HEK293 (cell line): ENCODE measurements at regions not wholly inside any gene's neighbourhood (a gene's known extent, or its start where the extent isn't known, plus 50 kb on each side); places are given as distances from the start of the nearest gene placed in this dataset.

Source experiments
- CTCF ChIA-PET: fragments of 350-600 bp; formaldehyde crosslinking; extraction: SDS; loops from one replicate; lab custom pipeline; 2021; ENCODE audit warnings: antibody characterized with exemption; lab: Yijun Ruan, JAX
- POLR2A ChIA-PET: fragments of 300-600 bp; formaldehyde crosslinking; extraction: SDS; loops from one replicate; lab custom pipeline; 2020; ENCODE audit warnings: antibody characterized with exemption, inconsistent platforms; lab: Yijun Ruan, JAX
- H3K27ac ChIP-seq: fragments of 200-500 bp; sonication (Bioruptor generic); 2 replicates; pipeline ENCODE4 v1.5.1; 2014; ENCODE audit warnings: low read depth, low read length, control low read depth, inconsistent platforms; ENCODE audit errors: extremely low read depth
- H3K36me3 ChIP-seq, 2 experiments: fragments of 200-500 bp in 1 of 2; sonication (Bioruptor generic) in 1 of 2; 1 replicate in 1 of 2; 2 replicates in 1 of 2; pipeline ENCODE4 v1.5.1; 2014 to 2017; ENCODE audit warnings: inconsistent platforms in 2 of 2, low read length in 2 of 2; ENCODE audit not compliant: control insufficient read depth in 2 of 2, insufficient read depth in 1 of 2
- H3K4me1 ChIP-seq: fragments of 200-500 bp; sonication (Bioruptor generic); 2 replicates; pipeline ENCODE4 v1.5.1; 2014; ENCODE audit warnings: mild to moderate bottlenecking, low read length, inconsistent platforms; ENCODE audit not compliant: control insufficient read depth, insufficient read depth
- H3K4me3 ChIP-seq: 2 replicates; pipeline ENCODE4 v1.5.1; 2011; ENCODE audit warnings: low read depth, mild to moderate bottlenecking, control low read depth, low read length, moderate library complexity
- H3K9me3 ChIP-seq: fragments of 200-500 bp; sonication (Bioruptor generic); 2 replicates; pipeline ENCODE4 v1.5.1; 2014; ENCODE audit warnings: low read depth, low read length, inconsistent platforms; ENCODE audit not compliant: control insufficient read depth, insufficient read depth
- GLIS1 ChIP-seq: fragments of 450-650 bp; formaldehyde crosslinking; IDR thresholded peaks from 2 replicates; pipeline ENCODE4 v1.5.1; 2016; ENCODE audit warnings: missing biosample characterization, missing genetic modification characterization
- HOXD13 ChIP-seq: sonication (generic); formaldehyde crosslinking; IDR thresholded peaks from 2 replicates; pipeline ENCODE4 v1.8.0; 2022; ENCODE audit warnings: missing genetic modification reagents, borderline replicate concordance
- KLF10 ChIP-seq: fragments of 450-650 bp; IDR thresholded peaks from 2 replicates; pipeline ENCODE4 v1.5.1; 2018; ENCODE audit warnings: missing biosample characterization, mild to moderate bottlenecking, missing genetic modification characterization
- KLF7 ChIP-seq: fragments of 450-650 bp; formaldehyde crosslinking; IDR thresholded peaks from 2 replicates; pipeline ENCODE4 v1.5.1; 2016; ENCODE audit warnings: missing biosample characterization, missing genetic modification characterization, borderline replicate concordance
- MEIS1 ChIP-seq: sonication (generic); formaldehyde crosslinking; IDR thresholded peaks from 2 replicates; pipeline ENCODE4 v1.8.1; 2022; ENCODE audit warnings: missing genetic modification reagents, mild to moderate bottlenecking, borderline replicate concordance
- ZBTB26 ChIP-seq: fragments of 450-650 bp; formaldehyde crosslinking; optimal IDR thresholded peaks from 2 replicates; pipeline ENCODE3; 2016; ENCODE audit warnings: missing biosample characterization, mild to moderate bottlenecking, missing genetic modification characterization
- ZEB2 ChIP-seq: fragments of 450-650 bp; formaldehyde crosslinking; IDR thresholded peaks from 2 replicates; pipeline ENCODE4 v1.5.1; 2016; ENCODE audit warnings: missing biosample characterization, missing genetic modification characterization
- ZNF114 ChIP-seq: fragments of 450-650 bp; formaldehyde crosslinking; IDR thresholded peaks from 2 replicates; pipeline ENCODE4 v1.5.0; 2017; ENCODE audit warnings: missing biosample characterization, missing genetic modification characterization
- ZNF155 ChIP-seq: fragments of 450-650 bp; formaldehyde crosslinking; IDR thresholded peaks from 2 replicates; pipeline ENCODE4 v1.5.1; 2016; ENCODE audit warnings: missing biosample characterization, missing genetic modification characterization
- ZNF221 ChIP-seq: fragments of 450-650 bp; formaldehyde crosslinking; IDR thresholded peaks from 2 replicates; pipeline ENCODE4 v1.5.1; 2017; ENCODE audit warnings: missing biosample characterization, missing genetic modification characterization, borderline replicate concordance
- ZNF248 ChIP-seq: fragments of 450-650 bp; formaldehyde crosslinking; IDR thresholded peaks from 2 replicates; pipeline ENCODE4 v1.5.1; 2017; ENCODE audit warnings: missing biosample characterization, missing genetic modification characterization
- ZNF274 ChIP-seq, 2 experiments: fragments of 200-500 bp in 1 of 2; fragments of 450-650 bp in 1 of 2; sonication (Bioruptor generic) in 1 of 2; formaldehyde crosslinking in 1 of 2; IDR thresholded peaks; 2 replicates each; pipeline versions ENCODE4 v1.5.1 to v1.6.1; 2014 to 2016; ENCODE audit warnings: borderline replicate concordance in 1 of 2, inconsistent platforms in 1 of 2, low read length in 1 of 2, missing biosample characterization in 1 of 2, missing genetic modification characterization in 1 of 2
- ZNF292 ChIP-seq: fragments of 450-650 bp; formaldehyde crosslinking; IDR thresholded peaks from 2 replicates; pipeline ENCODE4 v1.5.1; 2016; ENCODE audit warnings: low read depth, missing biosample characterization, missing genetic modification characterization, borderline replicate concordance
- ZNF324 ChIP-seq: fragments of 450-650 bp; formaldehyde crosslinking; IDR thresholded peaks from 2 replicates; pipeline ENCODE4 v1.5.1; 2016; ENCODE audit warnings: missing biosample characterization, missing genetic modification characterization
- ZNF335 ChIP-seq: fragments of 450-650 bp; formaldehyde crosslinking; conservative IDR thresholded peaks from 2 replicates; pipeline ENCODE4 v1.5.1; 2016; ENCODE audit warnings: missing biosample characterization, missing genetic modification characterization
- ZNF423 ChIP-seq: fragments of 450-650 bp; formaldehyde crosslinking; IDR thresholded peaks from 2 replicates; pipeline ENCODE4 v1.5.1; 2016; ENCODE audit warnings: missing biosample characterization, missing genetic modification characterization
- ZNF433 ChIP-seq: fragments of 450-650 bp; formaldehyde crosslinking; IDR thresholded peaks from 2 replicates; pipeline ENCODE4 v1.5.1; 2016; ENCODE audit warnings: missing biosample characterization, missing genetic modification characterization, low read depth
- ZNF521 ChIP-seq: fragments of 450-650 bp; formaldehyde crosslinking; IDR thresholded peaks from 2 replicates; pipeline ENCODE4 v1.5.1; 2017; ENCODE audit warnings: missing biosample characterization, mild to moderate bottlenecking, missing genetic modification characterization
- ZNF626 ChIP-seq: fragments of 450-650 bp; sonication (Bioruptor Pico); formaldehyde crosslinking; IDR thresholded peaks from 2 replicates; pipeline ENCODE4 v1.5.1; 2018; ENCODE audit warnings: missing biosample characterization, missing genetic modification characterization, inconsistent platforms
- ZNF645 ChIP-seq: fragments of 450-650 bp; formaldehyde crosslinking; IDR thresholded peaks from 2 replicates; pipeline ENCODE4; 2016; ENCODE audit warnings: missing biosample characterization, missing genetic modification characterization
- ZNF660 ChIP-seq: fragments of 450-650 bp; IDR thresholded peaks from 2 replicates; pipeline ENCODE4 v1.5.1; 2018; ENCODE audit warnings: missing biosample characterization, mild to moderate bottlenecking, missing genetic modification characterization
- ZNF76 ChIP-seq: fragments of 450-650 bp; formaldehyde crosslinking; IDR thresholded peaks from 2 replicates; pipeline ENCODE4; 2016; ENCODE audit warnings: low read depth, missing biosample characterization, missing genetic modification characterization, borderline replicate concordance
- ZSCAN23 ChIP-seq: fragments of 450-650 bp; formaldehyde crosslinking; IDR thresholded peaks from 2 replicates; pipeline ENCODE4 v1.5.1; 2016; ENCODE audit warnings: missing biosample characterization, missing genetic modification characterization
- TF ChIP-seq, protein P1 (sequence below): fragments of 450-650 bp; formaldehyde crosslinking; IDR thresholded peaks from 2 replicates; pipeline ENCODE4 v1.5.1; 2016; ENCODE audit warnings: missing biosample characterization, missing genetic modification characterization
- TF ChIP-seq, protein P2 (sequence below): fragments of 450-650 bp; formaldehyde crosslinking; IDR thresholded peaks from 2 replicates; pipeline ENCODE4 v1.5.1; 2017; ENCODE audit warnings: missing biosample characterization, missing genetic modification characterization
- TF ChIP-seq, protein P3 (sequence below): fragments of 450-650 bp; formaldehyde crosslinking; IDR thresholded peaks from 2 replicates; pipeline ENCODE4 v1.5.1; 2016; ENCODE audit warnings: missing biosample characterization, missing genetic modification characterization, low read depth

DNA sequence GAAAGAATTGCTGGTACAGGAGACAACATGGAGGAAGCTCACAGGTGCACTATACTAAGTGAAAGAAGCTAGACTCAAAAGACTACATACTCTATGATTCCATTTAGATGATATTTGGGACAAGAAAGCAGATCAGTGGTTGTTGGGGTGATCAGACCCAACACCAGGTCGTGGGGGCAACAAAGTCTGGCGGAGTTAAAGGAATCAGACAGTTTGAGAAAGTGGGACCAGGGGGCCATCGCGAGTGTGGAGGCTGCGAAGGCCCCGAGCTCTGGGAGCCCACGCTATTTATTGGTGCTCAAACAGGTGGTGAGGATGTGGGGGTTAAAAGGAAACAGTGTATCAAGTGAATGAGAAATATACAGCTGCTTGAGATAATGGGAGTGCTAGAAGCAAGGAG lies 282.8 kb upstream of the SGK1 start (continued):
- TF ChIP-seq KLF7 (no peak), ZNF521 (tag by site-specific recombination) (no peak), ZNF433 (tag by site-specific recombination) (no peak), ZNF660 (tag by site-specific recombination) (no peak), ZNF114 (no peak), ZNF324 (tag by site-specific recombination) (no peak)
- TF ChIP-seq, protein P1, sequence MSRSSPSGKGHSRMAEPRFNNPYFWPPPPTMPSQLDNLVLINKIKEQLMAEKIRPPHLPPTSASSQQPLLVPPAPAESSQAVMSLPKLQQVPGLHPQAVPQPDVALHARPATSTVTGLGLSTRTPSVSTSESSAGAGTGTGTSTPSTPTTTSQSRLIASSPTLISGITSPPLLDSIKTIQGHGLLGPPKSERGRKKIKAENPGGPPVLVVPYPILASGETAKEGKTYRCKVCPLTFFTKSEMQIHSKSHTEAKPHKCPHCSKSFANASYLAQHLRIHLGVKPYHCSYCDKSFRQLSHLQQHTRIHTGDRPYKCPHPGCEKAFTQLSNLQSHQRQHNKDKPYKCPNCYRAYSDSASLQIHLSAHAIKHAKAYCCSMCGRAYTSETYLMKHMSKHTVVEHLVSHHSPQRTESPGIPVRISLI (tag by site-specific recombination), result no peak
- TF ChIP-seq, protein P2, sequence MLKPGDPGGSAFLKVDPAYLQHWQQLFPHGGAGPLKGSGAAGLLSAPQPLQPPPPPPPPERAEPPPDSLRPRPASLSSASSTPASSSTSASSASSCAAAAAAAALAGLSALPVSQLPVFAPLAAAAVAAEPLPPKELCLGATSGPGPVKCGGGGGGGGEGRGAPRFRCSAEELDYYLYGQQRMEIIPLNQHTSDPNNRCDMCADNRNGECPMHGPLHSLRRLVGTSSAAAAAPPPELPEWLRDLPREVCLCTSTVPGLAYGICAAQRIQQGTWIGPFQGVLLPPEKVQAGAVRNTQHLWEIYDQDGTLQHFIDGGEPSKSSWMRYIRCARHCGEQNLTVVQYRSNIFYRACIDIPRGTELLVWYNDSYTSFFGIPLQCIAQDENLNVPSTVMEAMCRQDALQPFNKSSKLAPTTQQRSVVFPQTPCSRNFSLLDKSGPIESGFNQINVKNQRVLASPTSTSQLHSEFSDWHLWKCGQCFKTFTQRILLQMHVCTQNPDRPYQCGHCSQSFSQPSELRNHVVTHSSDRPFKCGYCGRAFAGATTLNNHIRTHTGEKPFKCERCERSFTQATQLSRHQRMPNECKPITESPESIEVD, result no peak

DNA sequence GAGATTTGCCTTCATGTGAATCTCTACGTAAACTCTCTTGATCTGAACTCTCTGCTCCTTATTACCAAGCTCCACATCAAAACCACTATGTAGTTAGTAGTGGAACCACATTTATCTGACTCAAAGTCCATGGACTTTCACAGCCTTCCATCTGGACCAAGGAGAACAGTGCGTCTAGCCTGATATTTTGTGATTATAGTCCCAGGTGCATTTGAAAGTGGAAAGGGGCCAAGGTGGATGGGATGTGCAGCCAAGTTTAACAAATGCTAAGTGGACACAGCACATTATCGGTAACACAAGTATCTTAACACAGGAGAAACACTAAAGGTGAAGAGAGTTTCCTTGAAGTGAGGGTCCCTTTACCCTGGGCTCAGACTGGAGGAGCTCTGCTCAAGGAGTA lies 281.2 kb upstream of the SGK1 start:
- Histone ChIP-seq H3K27ac (no peak overlapping the region), H3K4me1 (no peaks in the 10 kb centered on the region), H3K4me3 (no peak overlapping the region), H3K36me3 (no peaks in the 10 kb centered on the region)
- CTCF ChIA-PET, result no interaction called here
- TF ChIP-seq ZNF626 (tag by site-specific recombination) (no peak), ZNF645 (no peak), GLIS1 (tag by site-specific recombination) (no peak), MEIS1 (CRISPR knock-in tag) (no peak), ZNF155 (no peak), ZEB2 (tag by site-specific recombination) (no peak), ZSCAN23 (no peak), ZNF221 (tag by site-specific recombination) (no peak), ZBTB26 (tag by site-specific recombination) (no peak), HOXD13 (CRISPR knock-in tag) (no peak), ZNF76 (no peak), ZNF274 (IDR thresholded peaks at IDR 0.05; ENCODE audit: low read length) (no peak), ZNF274 (tag by site-specific recombination; IDR thresholded peaks at IDR 0.05; ENCODE audit: borderline replicate concordance) (no peak), KLF10 (no peak), ZNF248 (tag by site-specific recombination) (no peak), ZNF292 (tag by site-specific recombination) (no peak), KLF7 (no peak), ZNF335 (tag by site-specific recombination) (no peak), ZNF423 (tag by site-specific recombination) (no peak)
- TF ChIP-seq, protein P3, sequence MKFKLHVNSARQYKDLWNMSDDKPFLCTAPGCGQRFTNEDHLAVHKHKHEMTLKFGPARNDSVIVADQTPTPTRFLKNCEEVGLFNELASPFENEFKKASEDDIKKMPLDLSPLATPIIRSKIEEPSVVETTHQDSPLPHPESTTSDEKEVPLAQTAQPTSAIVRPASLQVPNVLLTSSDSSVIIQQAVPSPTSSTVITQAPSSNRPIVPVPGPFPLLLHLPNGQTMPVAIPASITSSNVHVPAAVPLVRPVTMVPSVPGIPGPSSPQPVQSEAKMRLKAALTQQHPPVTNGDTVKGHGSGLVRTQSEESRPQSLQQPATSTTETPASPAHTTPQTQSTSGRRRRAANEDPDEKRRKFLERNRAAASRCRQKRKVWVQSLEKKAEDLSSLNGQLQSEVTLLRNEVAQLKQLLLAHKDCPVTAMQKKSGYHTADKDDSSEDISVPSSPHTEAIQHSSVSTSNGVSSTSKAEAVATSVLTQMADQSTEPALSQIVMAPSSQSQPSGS (tag by site-specific recombination), result no peak
- TF ChIP-seq, all 188 proteins: peak for 0
- POLR2A ChIA-PET, result no interaction called here
- no peaks in the 10 kb centered on the region for H3K9me3 ChIP-seq
